GM19452 (cell line): ENCODE measurements at regions not wholly inside any gene's neighbourhood (a gene's known extent, or its start where the extent isn't known, plus 50 kb on each side); places are given as distances from the start of the nearest gene placed in this dataset.

ENCODE experiments used
- ATAC-seq: cut with Tn5 transposase; IDR thresholded peaks from one replicate; pipeline ENCODE4 v1.9.1; 2021; ENCODE audit not compliant: unreplicated experiment

GRCh38 chr5:38032149-38032548 is 192.3 kb upstream of the GDNF start:
- ATAC-seq, result no peak

GRCh38 chr5:38031304-38031703 is 191.5 kb upstream of the GDNF start:
- ATAC-seq, result no peak

- no peak for ATAC-seq
These were observed 189.7 kb upstream of the GDNF start for GRCh38 chr5:38029397-38030065.

- ATAC-seq, result no peak
These were observed 184.0 kb upstream of the GDNF start for GRCh38 chr5:38023799-38024198.

- ATAC-seq, result no peak
These were observed 183.5 kb upstream of the GDNF start for GRCh38 chr5:38023371-38023770.

- no peak for ATAC-seq
These were observed 182.8 kb upstream of the GDNF start for GRCh38 chr5:38022631-38023030.

- ATAC-seq, result no peak
These were observed 178.2 kb upstream of the GDNF start for GRCh38 chr5:38018016-38018415.

- ATAC-seq, result no peak
These were observed 173.3 kb upstream of the GDNF start for GRCh38 chr5:38013107-38013506.

GRCh38 chr5:38011668-38012188 is 171.9 kb upstream of the GDNF start:
- no peak for ATAC-seq

- ATAC-seq, result no peak
These were observed 170.0 kb upstream of the GDNF start for GRCh38 chr5:38009749-38010358.

GRCh38 chr5:38008198-38008597 is 168.4 kb upstream of the GDNF start:
- no peak for ATAC-seq

- no peak for ATAC-seq
These were observed 159.8 kb upstream of the GDNF start for GRCh38 chr5:37999593-37999992.

GRCh38 chr5:37996918-37997317 is 157.1 kb upstream of the GDNF start:
- ATAC-seq, result no peak

GRCh38 chr5:37994729-37995128 is 154.9 kb upstream of the GDNF start:
- ATAC-seq, result no peak

GRCh38 chr5:37991301-37992299 is 151.8 kb upstream of the GDNF start:
- no peak for ATAC-seq

GRCh38 chr5:37989884-37990283 is 150.0 kb upstream of the GDNF start:
- ATAC-seq, result no peak

GRCh38 chr5:37988454-37989046 is 148.7 kb upstream of the GDNF start:
- no peak for ATAC-seq

- no peak for ATAC-seq
These were observed 144.5 kb upstream of the GDNF start for GRCh38 chr5:37984300-37984699.

GRCh38 chr5:37983463-37983862 is 143.6 kb upstream of the GDNF start:
- ATAC-seq, result no peak

GRCh38 chr5:37979559-37979958 is 139.7 kb upstream of the GDNF start:
- no peak for ATAC-seq

GRCh38 chr5:37975531-37975930 is 135.7 kb upstream of the GDNF start:
- ATAC-seq, result no peak
